Raji (cell line): ENCODE measurements at regions not wholly inside any gene's neighbourhood (a gene's known extent, or its start where the extent isn't known, plus 50 kb on each side); places are given as distances from the start of the nearest gene placed in this dataset.

Experiments used
- POLR2A ChIP-seq: IDR thresholded peaks from 2 replicates; pipeline ENCODE4 v1.6.1; 2011; ENCODE audit warnings: low read depth, low read length, control low read depth; ENCODE audit not compliant: insufficient read depth

DNA sequence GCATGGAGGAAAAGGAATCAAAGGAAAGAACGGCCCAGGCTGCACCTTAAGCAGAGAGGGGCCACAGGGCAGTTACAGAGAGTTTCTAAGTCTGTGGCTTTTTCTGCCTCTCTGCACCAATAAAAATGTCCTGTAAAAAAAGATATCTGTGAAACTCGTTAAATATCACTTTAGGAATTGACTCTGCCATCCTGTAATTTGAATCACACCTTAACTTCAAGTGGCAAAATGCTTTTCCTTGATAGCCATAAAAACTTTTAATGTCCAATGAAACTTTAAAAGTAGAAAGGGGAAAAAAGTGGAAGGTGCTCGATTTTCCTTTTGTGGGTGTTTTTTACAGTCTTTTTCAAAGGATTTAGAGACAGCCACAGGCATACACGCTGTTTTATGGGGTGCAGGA is 255.7 kb downstream of the ARRDC4 start:
- TF ChIP-seq POLR2A = no peak

DNA sequence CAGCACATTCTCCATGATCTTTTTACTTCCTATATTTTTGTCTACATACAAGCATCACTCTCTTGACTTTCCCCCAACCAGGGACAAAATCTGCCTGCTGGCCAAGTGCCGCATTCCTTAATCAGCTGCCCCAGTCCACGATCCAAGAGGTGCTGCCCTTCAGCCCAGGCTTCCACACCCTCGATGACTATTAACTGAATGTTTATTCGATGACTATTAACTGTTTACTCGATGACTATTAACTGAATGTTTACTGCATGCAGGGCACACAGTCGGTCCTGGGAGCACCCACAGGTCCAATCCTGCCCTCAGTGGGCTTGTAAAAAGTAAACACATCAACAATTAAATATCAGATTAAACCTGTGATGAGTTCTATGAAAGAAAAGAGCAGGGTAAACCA is 256.9 kb downstream of the ARRDC4 start:
- TF ChIP-seq POLR2A = no peak

DNA sequence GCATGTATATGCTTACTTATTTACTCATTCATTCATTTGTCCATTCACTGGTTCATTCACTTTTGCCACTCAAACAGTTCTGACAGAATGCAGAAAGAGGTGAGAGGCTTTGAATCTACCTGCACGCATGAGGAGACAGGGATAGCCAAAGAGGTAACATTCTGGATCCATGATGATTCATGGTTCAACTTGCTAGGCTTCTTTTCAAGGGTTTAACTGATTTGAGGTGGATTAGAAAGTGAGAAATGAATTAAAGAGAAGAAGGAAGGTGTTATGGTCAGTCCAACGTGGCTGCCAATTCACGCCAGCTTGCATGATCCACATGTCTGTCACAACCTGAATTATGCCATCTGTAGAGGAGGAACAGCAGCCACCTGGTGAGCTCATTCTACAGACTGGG is 260.6 kb downstream of the ARRDC4 start:
- TF ChIP-seq POLR2A = no peak

DNA sequence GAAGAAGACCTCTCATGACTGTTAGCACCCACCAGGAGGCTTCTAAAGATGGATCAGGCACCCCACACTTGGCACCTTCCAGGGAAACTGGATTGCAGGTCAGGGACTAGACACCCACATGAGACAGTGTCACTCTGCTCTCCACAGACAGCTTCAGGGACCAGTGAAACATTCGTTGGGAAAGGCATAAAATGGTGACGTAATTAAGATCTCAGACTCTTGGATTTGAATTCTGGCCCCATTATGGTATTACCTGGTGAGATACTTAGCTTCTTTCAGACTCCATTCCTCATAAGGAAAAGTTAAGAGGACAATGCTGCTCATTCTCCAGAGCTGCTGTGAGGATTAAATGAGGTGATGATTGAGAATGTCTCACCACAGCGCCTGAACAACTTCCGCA is 261.1 kb downstream of the ARRDC4 start:
- TF ChIP-seq POLR2A = no peak

DNA sequence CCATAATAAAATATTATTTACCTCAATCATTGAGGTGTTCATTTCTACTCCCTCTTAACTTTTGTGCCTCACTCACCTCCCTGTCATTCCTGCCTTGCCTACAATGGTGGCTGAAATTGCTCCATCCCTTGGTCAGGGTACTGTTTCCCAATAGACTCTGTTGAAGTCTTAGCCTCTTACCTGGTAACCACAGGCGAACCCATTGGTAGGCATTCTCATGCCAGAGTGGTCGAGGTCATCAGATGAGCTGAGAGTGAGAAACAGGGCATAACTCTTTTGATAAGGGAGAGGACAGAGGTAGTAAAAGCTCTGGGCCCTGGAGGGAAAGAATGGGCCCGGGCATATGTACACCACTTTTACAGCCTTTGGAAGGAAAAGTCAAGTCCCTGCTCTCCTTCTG is 265.6 kb downstream of the ARRDC4 start:
- TF ChIP-seq POLR2A = no peak

DNA sequence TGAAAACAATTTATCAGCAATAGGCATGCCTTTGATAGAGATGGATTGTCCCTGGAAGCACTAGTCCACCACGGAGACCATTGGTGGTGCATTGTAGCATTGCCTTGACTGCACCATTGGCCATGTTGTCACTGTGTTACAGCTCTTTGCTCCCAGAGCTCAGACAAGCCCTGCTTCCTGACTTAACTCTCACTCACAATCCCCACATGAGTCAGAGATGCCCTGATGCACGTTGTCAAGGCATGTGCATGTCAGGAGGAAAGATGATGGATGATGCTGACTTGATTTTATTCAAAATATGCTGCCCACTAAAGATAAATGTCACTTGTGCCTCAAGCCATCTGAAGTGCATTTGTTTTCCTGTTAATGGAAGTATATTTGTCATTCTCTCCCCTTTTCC is 266.1 kb downstream of the ARRDC4 start:
- no peak for TF ChIP-seq POLR2A

DNA sequence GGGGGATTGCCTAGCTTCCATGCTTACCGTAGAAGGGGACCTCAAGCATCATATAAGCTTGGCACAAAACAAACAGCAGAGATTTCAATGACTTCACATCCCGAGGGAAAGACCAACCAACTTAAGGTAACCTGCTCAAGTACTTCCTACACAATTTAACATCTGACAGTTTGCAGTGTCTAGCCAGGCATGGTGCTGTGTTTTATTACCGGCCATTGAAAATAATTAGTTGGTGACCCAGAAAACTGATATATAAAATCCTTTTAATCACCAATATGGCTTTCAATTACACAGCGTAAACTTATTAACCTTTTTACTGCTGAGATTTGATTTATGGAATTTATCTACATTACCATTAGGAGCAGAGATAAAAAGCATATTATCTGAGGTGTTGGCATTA is 268.3 kb downstream of the ARRDC4 start:
- TF ChIP-seq POLR2A = no peak

DNA sequence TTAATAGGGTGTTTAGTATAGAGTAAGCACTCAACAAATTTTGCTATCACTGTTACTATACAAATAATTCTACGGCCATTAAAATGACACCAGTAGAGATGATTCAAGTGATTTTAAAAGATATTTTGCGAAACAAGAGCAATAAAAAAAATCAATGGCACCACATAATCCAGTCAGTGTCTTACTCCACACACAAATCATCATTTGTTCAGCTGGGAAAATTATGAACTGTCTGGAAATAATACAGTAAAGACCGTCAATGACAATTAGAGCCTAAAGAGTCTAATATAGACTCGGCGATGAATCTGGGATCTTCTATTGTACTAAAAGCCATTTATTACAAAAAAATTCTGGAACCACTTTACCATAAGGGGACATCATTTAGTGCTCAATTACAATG is 270.5 kb downstream of the ARRDC4 start:
- no peak for TF ChIP-seq POLR2A

DNA sequence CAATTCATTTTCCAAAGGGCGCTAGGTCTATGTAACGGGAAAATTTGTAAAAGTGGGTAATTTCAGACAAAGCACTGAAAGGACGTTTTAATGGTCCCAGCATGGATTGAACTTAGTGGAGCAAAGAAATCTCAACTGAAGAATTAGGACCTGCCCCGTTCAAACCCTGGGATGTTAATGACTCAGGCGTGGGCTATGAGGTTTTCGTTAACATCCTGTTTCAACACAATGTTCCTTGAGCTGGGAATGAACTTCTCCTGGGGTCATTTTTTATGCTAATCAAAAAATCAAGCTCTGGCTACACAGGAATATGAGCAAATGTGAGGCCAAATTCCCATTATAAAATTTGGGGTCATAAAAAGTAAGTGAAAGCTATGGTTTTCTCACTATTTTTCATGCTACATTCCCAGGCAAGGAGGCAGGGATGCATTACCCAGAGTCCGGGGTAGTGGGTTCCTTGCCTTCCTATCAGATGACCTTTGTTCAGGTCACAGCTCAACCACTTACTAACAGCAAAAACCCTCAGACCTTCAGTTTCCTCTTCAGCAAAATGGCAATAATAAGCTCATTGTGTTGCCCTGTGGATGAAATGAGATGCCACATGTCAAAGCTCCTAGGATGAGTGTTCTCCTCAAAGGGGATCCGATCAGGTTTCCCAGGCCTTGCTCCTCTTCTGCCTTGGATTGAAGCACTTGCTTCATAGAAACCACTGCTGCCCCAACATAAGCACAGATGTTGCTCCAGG is 271.4 kb downstream of the ARRDC4 start:
- TF ChIP-seq POLR2A = no peak

DNA sequence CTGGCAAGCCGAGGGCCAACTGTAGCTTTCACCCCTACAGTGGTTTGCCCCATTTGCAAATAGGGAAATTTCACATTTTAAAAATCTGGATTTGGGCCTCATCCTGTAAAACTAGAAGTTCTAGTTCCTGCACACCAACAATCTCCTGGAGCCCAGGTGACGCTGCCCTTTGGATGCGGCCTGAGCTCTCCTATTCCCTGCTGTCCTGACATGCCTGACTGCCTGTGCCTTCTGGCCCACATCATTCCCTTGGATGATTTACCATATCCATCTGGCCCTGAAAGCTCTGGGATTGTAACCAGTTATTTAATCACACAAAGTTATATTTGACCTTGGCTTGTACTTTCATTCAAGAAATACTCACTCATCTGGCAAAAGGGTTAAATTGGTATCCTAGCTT is 272.3 kb downstream of the ARRDC4 start:
- TF ChIP-seq POLR2A = no peak

DNA sequence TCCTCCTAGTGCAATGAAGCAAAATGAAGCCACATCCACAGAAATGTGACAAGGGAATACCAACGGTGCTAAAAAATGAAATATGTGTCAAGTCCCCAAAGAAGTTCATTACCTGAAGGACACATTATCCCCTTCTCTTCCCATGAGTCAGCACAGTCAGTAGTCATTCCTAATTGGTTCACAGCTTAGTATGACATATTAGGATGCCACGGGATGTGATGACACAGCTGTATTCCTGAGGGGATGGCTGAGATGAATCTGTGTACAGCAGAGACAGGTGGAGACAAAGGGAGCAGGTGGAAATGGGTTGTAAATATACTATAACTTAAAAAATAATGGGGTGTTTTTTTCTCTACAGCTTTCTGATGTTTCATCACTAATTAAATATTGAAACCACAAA is 273.4 kb downstream of the ARRDC4 start:
- TF ChIP-seq POLR2A = no peak

DNA sequence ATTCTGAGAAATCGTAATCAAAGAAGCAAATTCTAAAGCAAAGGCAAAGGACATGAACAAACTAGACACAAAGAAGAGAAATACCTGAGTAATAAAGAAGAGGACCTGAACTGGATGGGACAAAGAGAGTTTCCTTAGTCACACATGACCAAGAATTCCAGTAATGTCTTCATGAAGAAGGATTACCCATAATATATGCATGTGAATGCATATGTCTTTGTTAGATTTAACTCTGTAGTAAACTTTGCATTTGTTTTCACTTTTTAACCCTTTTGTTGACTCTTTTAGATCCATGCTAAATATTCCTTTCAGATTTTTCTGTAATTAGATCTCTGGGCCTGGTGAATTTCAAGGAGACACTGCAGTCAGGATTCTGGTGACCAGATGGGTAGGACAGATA is 279.8 kb downstream of the ARRDC4 start:
- TF ChIP-seq POLR2A = no peak

DNA sequence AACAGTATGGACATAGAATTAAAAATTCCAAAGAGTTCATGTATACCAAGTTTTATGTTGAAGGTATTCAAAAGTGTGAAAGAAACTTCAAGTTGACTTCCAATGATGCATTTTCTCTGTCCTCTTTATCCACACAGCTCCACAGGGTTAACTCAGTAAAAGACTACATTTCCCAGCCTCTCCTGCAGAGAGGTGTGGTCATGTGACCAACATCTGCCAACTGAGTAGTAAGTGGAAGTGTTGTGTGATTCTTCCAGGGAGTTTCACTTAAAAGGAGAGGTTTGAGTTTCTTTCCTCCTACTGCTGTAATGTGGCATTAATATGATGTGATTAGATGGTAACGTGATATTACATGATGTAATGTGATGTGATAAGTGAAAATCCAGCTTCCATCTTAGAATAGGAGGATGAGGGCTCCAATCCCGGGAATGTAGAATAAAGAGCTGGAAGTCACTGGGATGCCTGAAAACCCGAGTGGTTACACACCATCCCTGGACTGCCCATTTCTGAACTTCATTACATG is 280.6 kb downstream of the ARRDC4 start:
- no peak for TF ChIP-seq POLR2A

DNA sequence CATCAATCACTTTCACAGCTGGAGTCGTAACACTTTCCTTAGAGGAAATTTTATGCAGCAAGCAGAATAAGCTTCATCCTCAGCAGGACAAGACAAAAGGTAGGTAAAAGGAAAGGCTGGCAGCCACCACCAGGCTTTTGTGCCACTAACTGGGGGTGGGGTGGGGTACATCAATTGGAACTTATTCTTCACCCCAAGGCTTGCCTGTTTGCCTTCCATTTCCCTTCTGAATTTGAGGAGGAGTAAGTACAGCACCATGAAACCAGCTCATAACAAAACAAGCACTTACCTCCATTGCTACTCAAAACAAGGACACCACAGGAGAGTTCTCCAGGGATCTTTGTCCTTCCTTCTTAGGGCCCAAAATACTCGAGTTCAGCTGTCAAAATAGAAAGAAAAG is 296.8 kb downstream of the ARRDC4 start:
- TF ChIP-seq POLR2A = no peak

DNA sequence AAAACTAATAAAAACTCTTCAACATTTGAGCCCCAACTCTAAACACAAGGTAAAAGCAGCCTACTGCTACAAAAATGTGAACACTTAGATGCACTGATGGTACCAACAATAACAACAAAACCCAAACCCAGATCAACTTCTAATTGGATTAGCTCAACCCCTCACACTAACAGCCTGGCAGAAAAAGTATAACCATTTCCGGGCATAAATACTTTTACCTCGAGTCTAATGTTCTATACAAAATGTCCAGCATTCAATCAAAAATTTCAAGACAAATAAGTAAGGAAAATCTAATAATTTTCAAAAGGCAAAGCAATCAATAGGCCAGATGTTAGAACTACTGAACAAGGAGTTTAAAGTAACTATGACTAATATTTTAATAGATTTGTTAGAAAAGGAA is 303.3 kb downstream of the ARRDC4 start:
- no peak for TF ChIP-seq POLR2A

DNA sequence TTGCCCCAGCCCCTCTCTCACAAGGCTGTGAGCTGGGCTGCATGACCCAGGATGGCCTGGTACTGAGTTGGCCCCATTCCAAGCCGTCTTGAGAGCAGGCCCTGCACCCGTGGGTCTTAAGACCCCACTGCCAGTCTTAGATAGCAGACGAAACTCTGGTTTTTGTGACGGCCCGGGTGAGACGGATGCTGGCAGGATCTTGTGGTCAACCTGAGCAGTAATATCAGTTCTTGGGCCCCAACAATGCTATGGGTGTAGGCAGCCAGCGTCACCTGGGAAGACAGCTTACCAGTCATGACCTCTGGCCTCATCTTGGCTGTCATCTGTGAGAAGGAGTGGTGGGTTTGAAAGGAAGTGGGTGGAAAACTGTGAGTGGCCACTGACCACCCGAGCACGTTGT is 305.8 kb downstream of the ARRDC4 start:
- TF ChIP-seq POLR2A = no peak

DNA sequence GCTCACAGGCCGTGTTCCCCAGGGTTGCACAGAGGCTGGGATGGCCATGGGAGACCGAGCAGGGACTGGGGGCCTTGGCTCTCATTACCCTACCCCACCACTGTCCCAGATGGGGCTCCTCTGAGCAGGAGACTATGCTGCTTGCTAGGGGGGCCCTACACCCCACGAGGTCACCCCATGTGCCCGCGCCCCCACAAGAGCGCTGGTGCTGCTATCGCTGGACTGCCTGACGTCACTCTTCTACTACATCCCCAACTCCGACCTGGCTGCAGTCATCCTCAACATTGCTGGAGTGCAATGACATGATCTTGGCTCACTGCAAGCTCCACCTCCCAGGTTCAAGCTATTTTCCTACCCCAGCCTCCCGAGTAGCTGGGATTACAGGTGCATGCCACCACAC is 307.7 kb downstream of the ARRDC4 start:
- no peak for TF ChIP-seq POLR2A
